ENCODE measurements at regions not wholly inside any gene's neighbourhood (a gene's known extent, or its start where the extent isn't known, plus 50 kb on each side); places are given as distances from the start of the nearest gene placed in this dataset.

GRCh38 chr2:129877795-129878775 is 101.4 kb upstream of the RAB6C start:
- TF ChIP-seq CTCF (IDR thresholded peaks at IDR 0.05) (no peak), EP300 (IDR thresholded peaks at IDR 0.05) (no peak)

Data from ovary (tissue), 3 donors.